NCI-H1417 (cell line): ENCODE measurements at regions not wholly inside any gene's neighbourhood (a gene's known extent, or its start where the extent isn't known, plus 50 kb on each side); places are given as distances from the start of the nearest gene placed in this dataset.
A peak's percentile ranks its signal among the peaks of the same experiment; 100 is the strongest.

ENCODE experiments used
- DNase-seq, 3 experiments: peaks; one replicate each; lab custom pipeline; 2025; lab: John Stamatoyannopoulos, UW

DNA sequence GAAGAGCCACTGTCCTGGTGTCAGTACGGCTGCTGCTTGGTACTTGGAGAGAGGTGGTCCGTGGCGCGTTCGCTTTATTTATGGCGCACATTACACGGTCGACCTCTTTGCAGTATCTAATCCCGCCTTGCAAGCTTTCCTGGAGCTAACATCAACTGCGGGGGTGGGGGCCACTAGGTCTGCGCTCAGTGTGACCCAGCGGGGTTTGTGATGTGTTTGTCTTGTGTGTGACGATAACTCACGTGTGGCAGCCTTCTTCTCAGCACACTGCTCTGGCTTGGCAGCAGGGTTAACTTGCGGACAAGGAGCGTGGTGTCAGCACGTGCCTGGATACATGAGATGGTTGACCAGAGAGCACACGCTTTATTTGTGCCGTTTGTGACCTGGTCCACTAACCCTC, 122.2 kb upstream of the RTL1 start:
- DNase-seq, result no peak

DNA sequence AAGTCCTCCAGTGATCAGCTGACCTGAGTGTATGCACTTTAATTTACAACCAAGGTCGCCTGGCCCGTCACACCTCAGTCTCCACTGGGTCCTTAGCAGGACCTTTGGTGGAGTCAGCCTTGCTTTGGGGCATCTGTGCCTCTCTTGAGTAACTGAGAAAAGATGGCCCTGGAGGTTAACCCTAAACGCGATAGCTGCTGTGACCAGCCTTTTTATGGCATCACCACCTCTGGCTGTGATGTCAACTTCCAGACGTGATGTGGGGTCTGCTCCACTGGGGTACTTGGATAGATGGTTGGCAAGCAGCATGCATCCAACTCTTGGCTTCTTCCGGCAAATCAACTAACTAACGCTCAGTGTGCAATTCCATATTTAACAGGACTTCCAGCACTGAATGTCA, 122.8 kb upstream of the RTL1 start:
- DNase-seq, result no peak

DNA sequence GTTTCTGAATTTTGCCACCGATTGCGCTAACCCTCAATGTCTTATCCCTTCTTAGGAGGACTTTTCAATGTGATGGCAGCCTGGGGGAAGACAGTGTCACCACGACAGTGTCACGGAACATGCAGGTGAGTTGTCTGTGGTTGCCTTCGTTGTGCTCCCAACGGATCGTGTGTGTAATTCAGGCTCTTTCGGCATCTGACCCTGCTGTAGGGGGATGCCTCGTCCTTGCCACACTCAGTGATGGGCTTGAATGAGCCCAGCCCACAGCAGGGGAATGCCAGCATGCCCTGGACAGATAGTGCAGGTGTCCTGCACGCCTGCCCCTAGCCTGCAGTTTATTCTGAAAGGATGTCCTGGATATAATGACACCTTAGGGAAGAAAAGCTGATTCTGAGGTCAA, 123.8 kb upstream of the RTL1 start:
- no peak for DNase-seq

DNA sequence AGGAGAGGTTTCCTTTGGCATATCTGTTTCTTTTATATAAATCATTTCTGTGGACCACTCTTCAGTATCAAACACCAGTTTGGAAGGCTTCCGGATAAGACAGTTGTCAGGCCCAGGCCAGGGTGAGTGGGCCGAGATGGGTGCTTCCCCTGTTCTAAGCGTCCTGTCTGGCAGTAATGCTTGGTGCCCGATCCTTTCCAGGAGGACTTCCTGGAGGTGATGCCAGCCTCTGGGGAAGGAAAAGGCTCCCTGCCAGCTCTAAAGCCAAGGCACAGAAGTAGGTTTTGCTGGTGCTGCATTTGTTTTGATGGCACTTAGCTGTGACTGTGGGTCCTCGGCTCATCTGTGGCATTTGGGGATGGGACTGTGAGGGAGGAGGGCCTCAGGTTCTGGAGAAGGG, 124.4 kb upstream of the RTL1 start:
- no peak for DNase-seq

DNA sequence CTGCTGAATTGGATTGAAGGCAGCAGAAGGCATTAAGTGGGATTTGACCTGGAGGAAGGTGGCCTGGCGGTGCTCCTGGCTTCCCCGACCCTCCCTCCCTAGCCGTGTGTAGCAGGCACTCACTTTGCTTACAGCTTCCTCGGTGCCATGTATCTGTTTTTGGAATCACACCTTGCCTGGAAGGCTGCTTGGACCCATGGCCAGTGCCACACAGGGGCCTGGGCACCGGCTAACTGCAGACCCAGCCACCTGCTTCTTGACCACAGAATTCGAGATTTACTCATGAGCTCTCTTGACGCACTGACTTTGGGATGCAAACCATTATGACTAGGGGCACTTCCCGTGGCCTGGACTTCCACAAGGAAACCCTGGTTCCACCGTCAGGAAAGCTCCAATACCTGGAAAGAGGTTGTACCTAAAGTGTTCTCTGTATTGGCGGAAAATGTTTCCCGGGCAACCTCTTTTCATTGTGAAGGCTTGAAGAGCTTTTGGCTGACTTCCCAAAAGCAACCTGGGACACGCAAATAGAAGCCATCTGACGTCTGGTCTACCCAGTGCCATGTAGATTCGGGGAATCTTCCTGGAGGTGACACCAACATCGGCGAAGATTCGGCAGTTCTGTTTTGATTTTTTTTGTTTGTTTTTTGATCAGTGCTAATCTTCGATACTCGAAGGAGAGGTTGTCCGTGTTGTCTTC, 125.6 kb upstream of the RTL1 start:
- peak in 2 of 3 experiments; percentile 16 to 29 for DNase-seq

DNA sequence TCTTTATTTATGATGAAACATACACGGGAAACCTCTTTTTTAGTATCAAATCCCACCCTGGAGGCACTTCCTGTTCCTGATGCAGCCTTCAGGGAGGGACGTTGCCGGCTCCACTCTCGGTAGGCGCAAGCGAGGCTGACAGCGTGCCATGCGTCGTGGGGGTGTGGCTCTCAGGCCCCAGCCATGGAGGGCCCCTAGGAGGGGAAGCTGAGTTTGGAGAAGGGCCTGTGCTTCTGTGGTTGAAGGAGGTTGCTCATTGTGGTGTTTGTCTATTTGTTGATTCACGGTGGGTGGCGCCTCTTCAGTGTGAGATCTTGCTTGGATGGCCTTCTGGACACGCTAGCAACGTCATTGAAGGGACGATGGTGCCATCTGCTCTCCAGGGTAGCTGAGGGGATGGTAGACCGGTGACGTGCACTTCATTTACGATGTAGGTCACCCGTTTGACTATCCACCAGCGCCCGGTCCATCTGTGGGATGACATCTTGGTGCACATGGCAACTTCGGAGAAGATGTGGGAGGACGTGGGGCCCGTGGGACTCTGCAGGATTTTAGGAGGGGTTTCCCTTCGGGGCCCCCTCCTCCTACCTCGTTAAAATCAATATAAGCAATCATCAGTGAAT, 126.3 kb upstream of the RTL1 start:
- no peak for DNase-seq

DNA sequence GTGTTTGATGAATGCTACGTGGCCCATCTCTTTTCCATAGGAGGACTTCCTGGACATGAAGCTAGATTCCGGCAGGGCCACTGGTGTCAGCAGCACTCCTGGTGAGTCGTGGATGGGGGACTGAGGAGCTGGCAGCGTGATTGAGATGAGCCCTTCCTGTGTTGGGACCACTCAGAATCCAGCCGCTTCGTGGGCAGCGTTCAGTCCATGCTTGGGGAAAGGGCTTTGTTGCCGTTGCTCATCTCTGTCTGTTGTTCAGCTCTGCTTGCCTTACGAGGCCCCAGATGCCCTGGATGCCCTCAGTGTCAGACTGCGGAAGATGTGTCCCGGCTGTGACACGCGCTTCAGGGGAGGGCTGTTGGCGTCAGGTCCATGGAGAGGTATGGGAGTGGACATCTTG, 127.1 kb upstream of the RTL1 start:
- DNase-seq, result no peak

DNA sequence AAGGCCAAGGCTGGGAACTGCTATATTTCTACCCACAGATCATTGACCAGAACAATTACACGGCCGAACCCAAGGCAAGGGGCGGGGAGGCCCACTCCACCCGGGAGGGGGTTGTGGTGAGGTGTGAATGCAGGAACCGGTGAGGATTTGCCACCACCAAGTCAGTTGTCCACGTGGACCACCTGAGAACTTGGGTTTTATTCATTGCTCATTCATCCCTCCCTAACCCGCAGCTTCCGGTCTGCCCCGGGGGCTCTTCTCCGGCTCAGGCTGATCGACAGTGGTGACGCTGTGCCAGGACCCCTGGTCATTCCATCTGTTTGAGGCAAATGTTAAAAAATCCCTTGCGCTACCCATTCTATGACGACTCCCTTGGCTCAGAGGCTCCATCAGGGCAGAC, 127.7 kb upstream of the RTL1 start:
- DNase-seq, result no peak

DNA sequence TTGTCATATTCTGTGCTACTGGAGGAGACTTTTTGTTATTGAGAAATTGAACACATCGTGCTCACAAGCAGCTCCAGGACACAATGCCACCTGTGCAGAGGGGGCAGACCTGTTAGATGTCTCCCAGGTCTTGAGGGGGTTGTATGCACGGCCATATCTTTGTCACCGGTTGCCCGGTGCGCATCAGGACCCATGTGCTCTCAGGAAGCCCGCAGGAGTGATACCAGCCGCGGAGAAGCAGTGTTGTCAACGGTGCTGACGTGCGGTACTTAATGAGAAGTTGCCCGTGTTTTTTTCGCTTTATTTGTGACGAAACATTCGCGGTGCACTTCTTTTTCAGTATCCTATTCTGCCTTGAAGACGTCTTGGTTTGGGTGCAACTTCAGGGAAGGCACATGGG, 128.2 kb upstream of the RTL1 start:
- DNase-seq, result no peak

DNA sequence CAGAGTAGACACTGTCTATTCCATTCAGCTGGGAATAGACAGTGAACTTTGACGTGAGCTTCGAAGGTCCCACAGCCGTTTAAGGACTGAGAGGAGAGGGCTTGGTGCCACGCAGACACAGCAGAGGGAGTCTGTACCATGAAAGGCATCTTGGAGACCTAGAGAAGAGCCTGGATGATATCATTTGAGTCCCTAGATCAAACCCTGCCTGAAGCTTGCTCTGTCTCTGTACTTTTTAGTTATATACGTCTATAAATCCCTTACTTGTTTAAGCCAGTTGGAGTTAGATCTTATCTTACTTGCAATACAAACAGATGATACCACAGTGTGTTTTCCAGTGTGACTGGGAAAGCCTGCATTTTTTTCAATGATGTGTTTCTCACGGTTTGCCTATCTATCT, 128.9 kb upstream of the RTL1 start:
- DNase-seq, result no peak

DNA sequence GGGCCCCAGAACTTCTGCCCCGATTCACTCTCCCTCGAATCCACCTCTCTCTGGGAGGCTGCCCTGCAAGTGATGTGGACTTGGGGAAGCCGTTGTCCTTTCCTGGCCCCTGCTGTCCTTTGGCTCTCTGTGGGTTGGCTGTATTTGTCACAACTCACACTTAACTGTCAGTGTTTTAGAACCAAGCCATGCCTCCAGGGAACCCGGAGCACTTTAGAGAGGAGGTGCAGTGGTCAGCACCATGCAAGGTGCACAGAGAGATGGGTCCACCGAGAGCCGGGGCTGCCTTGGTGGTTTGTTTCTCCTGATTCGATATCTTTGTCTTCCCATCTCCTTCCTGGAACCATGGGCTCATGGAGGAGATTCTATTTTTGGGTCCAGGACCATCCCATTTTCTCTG, 129.5 kb upstream of the RTL1 start:
- DNase-seq, result no peak

DNA sequence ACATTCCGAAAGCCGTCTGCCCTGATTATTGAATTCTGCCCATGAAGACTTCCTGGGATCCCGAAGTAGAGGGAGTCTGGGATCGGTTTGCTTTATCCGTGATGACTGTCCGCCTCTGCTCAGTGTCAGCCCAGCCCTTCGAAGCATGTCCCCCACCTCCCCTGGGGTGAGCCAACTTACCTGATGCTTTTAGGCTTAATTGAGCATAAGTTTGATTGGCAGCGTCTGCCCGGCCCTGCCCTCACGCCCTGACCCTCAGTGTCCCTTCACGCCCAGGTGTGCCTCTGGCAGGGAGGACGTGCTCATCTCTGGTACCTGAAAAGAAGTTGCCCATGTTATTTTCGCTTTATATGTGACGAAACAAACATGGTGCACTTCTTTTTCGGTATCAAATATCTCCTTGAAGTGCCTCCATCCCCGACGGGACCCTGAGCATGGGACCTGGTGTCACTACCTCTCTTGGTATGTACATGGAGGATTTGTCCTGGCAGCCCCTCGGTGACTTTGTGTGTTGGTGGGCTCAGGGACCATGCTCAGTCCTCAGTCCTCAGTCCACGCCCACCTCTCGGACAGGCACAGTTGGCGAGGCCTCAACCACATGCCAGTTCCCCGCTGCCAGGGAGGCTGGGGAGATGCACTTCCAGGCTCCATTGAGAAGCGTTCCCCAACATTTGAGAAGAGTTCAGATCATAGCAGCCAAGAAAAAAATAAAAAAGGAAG, 130.1 kb upstream of the RTL1 start:
- DNase-seq, result no peak

DNA sequence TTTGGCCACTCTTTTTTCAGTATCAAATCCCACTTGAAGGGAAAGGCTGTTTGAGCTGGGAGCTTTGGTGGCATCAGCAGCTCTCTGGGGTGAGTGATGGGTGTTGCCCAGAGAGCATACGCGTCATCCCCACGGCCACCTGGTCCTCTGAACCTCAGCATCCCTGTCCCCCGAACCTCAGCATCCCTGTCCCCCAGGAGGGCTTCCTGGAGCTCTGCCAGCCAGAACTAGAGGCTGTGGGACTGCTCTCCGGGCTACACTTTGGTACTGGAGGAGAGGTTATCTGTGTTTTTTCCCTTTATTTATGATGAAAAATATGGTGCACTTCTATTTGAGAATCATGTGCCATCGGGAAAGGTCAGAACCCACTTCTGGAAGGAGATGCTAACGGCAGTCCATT, 131.5 kb upstream of the RTL1 start:
- no peak for DNase-seq

DNA sequence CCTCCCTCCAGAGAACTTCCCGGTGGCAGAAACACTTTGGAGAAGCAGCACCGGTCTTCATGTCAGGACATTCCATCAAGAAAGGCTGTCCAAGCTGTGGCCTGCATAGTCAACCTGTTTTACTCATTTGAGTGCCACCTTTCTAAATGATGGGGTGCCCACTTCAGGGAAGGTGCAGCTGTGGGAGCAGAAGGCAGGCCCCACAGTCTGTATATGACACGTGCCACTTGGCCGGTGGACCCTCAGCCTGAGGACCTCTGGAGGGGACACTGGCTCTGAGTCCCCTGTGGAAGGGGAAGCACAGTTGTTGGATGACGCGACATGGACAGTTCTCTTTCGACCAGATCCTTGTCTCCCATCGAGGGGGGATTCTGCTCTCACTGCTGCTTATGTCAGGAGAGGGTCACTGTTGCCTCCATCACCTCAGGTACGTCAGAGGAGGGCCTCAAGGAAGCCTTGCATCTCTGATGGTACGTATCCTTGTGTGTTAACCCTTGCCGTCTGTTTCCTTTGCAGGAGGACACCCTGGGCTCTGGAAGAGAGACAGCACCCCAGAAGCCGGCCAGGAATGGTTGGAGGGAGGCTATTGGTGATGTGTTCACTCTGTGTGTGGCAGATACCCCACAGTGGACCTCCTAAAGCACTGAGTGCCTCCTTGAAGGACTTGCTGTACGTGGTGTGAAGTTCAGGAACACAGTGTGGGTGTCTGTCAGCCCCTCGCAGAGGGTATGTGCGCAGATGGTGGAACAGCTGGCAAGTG, 132.1 kb upstream of the RTL1 start:
- no peak for DNase-seq

DNA sequence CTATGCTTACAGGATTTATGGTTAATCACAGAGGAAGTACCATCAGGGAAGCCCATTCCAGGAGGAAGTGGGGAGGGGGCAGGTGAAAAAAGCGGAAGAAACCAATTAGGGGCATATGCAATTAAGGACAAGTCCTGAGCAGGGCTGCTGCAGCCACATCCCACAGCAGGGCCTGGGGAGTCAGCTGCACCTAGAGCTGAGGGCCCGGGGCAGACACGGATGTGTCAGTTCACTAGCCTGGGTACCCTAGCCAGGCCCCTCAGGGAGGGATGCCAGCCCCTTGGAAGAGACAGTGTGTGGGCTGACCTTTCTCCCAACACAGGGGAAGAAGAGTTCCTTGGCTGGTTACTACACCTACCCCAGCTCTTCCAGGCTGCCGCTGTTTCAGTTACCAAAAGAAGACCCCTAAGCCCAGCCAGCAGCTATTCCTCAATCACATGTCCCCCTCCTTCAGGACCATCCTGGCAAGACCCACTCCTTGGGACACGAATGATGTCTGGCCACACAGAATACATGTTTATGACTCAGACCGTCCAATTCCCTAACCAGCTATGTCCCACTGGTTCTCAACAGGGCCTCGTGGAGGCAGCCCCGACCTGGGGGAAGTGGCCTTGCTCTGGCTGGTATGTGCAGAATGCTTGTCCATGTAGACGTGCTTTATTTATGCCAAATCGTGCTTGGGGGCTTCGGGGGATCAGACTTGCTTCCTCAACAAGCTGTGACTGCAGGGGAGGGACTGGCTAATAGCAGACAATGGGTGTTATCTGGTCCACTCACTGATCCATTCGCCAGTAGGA, 133.7 kb upstream of the RTL1 start:
- DNase-seq, result no peak

DNA sequence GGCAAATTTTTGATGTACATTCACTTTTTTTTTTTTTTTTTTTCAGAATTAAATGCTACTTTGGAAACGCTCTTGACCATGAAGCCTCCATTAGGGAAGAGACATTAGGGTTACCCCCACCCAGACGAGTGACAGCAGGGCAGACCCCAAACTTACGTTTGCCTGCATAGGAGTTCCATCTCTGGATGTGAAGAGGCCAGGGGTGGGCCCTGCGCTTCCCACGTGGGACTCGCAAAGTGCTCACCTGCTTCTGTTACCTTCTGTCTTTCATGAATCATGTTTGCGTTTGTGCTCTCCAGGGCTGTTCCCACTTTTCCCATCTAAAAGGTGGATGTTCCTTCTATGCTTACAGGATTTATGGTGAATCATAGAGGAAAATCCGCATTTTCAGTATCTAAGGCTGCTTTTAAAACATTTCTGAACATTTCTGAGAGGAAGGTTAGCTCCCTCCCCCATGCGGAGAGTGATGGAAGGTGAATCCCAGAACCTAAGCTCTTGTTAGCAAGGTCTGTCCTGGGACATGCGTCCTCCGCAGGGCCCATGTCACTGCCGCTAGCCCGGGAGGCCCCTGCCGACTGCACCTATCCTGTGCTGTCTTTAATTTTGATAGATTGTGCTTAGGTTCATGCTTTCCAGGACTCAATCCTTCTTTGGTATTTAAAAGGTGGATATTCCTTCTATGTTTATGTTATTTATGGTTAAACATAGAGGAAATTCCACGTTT, 135.7 kb upstream of the RTL1 start:
- no peak for DNase-seq

DNA sequence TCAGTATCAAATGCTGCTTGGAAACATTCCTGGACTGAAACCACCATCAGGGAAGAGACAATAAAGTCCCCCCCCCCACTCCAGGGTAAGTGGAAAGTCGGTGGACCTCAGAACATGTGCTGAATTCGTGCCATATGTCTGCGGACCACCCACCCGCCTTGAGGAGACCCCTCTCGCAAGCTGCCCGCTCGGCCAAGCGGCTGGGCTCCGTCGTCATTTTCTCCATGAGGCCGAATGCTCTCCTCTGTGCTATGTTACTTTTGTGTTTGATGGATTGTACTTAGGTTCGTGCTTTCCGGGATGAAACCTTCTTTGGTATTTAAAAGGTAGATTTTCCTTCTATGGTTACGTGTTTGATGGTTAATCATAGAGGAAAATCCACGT, 136.2 kb upstream of the RTL1 start:
- DNase-seq, result no peak

DNA sequence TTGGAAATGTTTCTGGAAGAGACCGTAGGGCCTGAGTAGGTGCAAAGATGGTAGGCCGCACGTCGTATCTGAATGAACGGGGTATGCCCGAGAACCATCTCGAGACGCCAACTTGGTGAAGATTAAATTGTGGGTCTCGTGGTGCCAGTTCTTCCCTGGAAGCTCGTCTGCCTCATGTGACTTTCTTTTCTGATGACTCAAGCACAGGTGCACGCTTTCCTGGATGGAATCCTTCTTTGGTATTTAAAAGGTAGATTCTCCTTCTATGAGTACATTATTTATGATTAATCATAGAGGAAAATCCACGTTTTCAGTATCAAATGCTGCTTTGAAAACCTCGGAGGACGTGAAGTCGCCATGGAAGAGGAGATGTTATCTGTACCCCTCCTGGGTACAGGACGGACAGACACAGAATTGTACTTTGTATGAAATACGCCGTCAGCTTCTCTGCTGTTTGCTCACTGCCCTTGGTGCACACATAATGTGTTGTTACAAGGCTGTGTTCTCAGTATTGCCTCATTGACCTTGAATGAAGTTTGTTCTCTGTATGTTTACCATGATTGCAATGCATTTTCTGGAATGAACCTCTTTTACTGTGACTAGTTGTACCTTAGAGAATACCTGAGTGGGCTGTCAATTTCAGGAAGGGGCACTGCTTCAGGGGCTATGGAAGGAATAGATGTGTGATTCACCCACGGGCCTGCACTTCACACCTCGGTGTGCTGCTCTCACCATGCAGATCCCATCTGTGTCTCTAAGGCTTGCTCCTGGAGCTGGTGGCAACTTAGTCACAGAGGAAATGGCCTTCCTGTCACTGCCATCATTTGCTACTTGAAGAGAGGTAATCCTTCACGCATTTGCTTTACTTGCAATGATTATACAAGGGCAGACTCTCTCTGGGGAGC, 137.3 kb upstream of the RTL1 start:
- DNase-seq, result no peak

DNA sequence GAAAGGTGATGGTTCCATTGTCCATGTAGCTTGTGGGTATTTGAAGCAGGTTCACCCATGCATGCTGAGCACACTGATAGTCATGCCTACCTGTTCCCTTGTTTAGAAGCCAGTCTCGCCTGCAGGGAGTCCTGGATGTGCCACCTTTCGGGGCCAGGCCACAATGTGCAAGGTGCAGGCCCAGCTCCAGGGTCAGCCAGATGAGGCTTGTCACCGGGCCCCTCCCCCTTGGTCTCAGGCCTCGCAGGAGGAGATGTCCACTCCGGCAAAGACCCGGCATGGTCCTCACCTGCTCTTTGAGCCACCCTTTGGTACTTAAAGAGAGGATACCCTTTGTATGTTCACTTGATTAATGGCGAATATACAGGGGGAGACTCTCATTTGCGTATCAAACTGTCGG, 140.4 kb upstream of the RTL1 start:
- DNase-seq, result no peak

DNA sequence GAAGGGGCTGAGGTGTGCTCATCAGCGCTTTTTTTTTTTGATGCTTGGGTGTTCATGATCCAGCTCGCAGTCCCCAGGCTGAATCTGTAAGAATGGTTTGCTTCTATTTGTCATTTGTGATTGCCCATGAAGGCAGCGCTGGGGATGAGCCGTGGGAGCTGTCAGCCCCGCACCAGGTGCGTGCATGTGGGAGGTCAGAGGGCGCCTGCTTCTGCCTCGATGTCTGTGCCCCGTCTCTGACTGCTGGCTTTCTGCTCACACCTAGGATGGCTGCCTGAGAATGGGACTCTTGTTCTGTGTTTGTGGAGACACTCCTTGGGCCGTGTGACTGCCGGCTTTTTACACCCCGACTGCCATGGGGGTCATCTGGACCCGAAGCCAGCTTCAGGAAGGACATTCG, 141.2 kb upstream of the RTL1 start:
- no peak for DNase-seq
